ENCODE measurements at regions not wholly inside any gene's neighbourhood (a gene's known extent, or its start where the extent isn't known, plus 50 kb on each side); places are given as distances from the start of the nearest gene placed in this dataset.

- 91% methylated on average over 6 of the region's 6 CpGs for WGBS
Observed at GRCh38 chr1:113266788-113267187, 123.5 kb upstream of the MAGI3 start.

GRCh38 chr1:113269168-113269963 lies 120.9 kb upstream of the MAGI3 start:
- Histone ChIP-seq H3K36me3 (ENCODE audit: control insufficient read depth in 2 of 2, insufficient read depth in 2 of 2, low read length in 1 of 2) (no peaks in the 10 kb centered on the region), H3K4me3 (ENCODE audit: low read length in 2 of 2) (no peak overlapping the region), H3K9me3 (ENCODE audit: control insufficient read depth in 2 of 2, insufficient read depth in 1 of 2, low read length in 1 of 2) (no peaks in the 10 kb centered on the region), H3K27ac (ENCODE audit: low read depth in 1 of 2, low read length in 1 of 2) (no peak overlapping the region), H3K4me1 (ENCODE audit: control insufficient read depth in 2 of 2, insufficient read depth in 2 of 2, low read length in 2 of 2) (peaks cover 0 to 3% of the 10 kb centered on the region in 2 donors), H3K27me3 (ENCODE audit: control insufficient read depth in 2 of 2, insufficient read depth in 1 of 2, low read length in 1 of 2) (no peaks in the 10 kb centered on the region)
- no peak for DNase-seq (ENCODE audit: low read depth in 6 of 9, low spot score in 9 of 9)
- 63% methylated on average over 6 of the region's 6 CpGs for WGBS

More at GRCh38 chr1:113266788-113267187, 123.5 kb upstream of the MAGI3 start:
- Histone ChIP-seq H3K36me3 (ENCODE audit: control insufficient read depth in 2 of 2, insufficient read depth in 2 of 2, low read length in 1 of 2) (no peaks in the 10 kb centered on the region), H3K27me3 (ENCODE audit: control insufficient read depth in 2 of 2, insufficient read depth in 1 of 2, low read length in 1 of 2) (no peaks in the 10 kb centered on the region), H3K4me3 (ENCODE audit: low read length in 2 of 2) (no peak overlapping the region), H3K27ac (ENCODE audit: low read depth in 1 of 2, low read length in 1 of 2) (no peak overlapping the region), H3K4me1 (ENCODE audit: control insufficient read depth in 2 of 2, insufficient read depth in 2 of 2, low read length in 2 of 2) (peaks cover 0 to 3% of the 10 kb centered on the region in 2 donors), H3K9me3 (ENCODE audit: control insufficient read depth in 2 of 2, insufficient read depth in 1 of 2, low read length in 1 of 2) (no peaks in the 10 kb centered on the region)
- DNase-seq (ENCODE audit: low read depth in 6 of 9, low spot score in 9 of 9): no peak

GRCh38 chr1:113271039-113271438 lies 119.3 kb upstream of the MAGI3 start:
- Histone ChIP-seq H3K4me1 (ENCODE audit: control insufficient read depth in 2 of 2, insufficient read depth in 2 of 2, low read length in 2 of 2) (peaks cover 0 to 3% of the 10 kb centered on the region in 2 donors), H3K27ac (ENCODE audit: low read depth in 1 of 2, low read length in 1 of 2) (no peak overlapping the region), H3K27me3 (ENCODE audit: control insufficient read depth in 2 of 2, insufficient read depth in 1 of 2, low read length in 1 of 2) (no peaks in the 10 kb centered on the region), H3K9me3 (ENCODE audit: control insufficient read depth in 2 of 2, insufficient read depth in 1 of 2, low read length in 1 of 2) (no peaks in the 10 kb centered on the region), H3K4me3 (ENCODE audit: low read length in 2 of 2) (no peak overlapping the region), H3K36me3 (ENCODE audit: control insufficient read depth in 2 of 2, insufficient read depth in 2 of 2, low read length in 1 of 2) (no peaks in the 10 kb centered on the region)
- WGBS: 96% methylated on average over 4 of the region's 4 CpGs
- DNase-seq (ENCODE audit: low read depth in 6 of 9, low spot score in 9 of 9): no peak

GRCh38 chr1:113275083-113275482 lies 115.2 kb upstream of the MAGI3 start:
- Histone ChIP-seq H3K4me1 (ENCODE audit: control insufficient read depth in 2 of 2, insufficient read depth in 2 of 2, low read length in 2 of 2) (no peaks in the 10 kb centered on the region), H3K27ac (ENCODE audit: low read depth in 1 of 2, low read length in 1 of 2) (no peak overlapping the region), H3K4me3 (ENCODE audit: low read length in 2 of 2) (no peak overlapping the region), H3K9me3 (ENCODE audit: control insufficient read depth in 2 of 2, insufficient read depth in 1 of 2, low read length in 1 of 2) (no peaks in the 10 kb centered on the region), H3K36me3 (ENCODE audit: control insufficient read depth in 2 of 2, insufficient read depth in 2 of 2, low read length in 1 of 2) (no peaks in the 10 kb centered on the region), H3K27me3 (ENCODE audit: control insufficient read depth in 2 of 2, insufficient read depth in 1 of 2, low read length in 1 of 2) (no peaks in the 10 kb centered on the region)
- WGBS: 80% methylated on average over 1 of the region's 1 CpG
- DNase-seq (ENCODE audit: low read depth in 6 of 9, low spot score in 9 of 9): no peak

GRCh38 chr1:113275691-113276090 lies 114.6 kb upstream of the MAGI3 start:
- H3K27me3 ChIP-seq (ENCODE audit: control insufficient read depth in 2 of 2, insufficient read depth in 1 of 2, low read length in 1 of 2): no peaks in the 10 kb centered on the region
- H3K9me3 ChIP-seq (ENCODE audit: control insufficient read depth in 2 of 2, insufficient read depth in 1 of 2, low read length in 1 of 2): no peaks in the 10 kb centered on the region
- no peaks in the 10 kb centered on the region for H3K4me1 ChIP-seq (ENCODE audit: control insufficient read depth in 2 of 2, insufficient read depth in 2 of 2, low read length in 2 of 2)
- no peak for DNase-seq (ENCODE audit: low read depth in 6 of 9, low spot score in 9 of 9)
- H3K36me3 ChIP-seq (ENCODE audit: control insufficient read depth in 2 of 2, insufficient read depth in 2 of 2, low read length in 1 of 2): no peaks in the 10 kb centered on the region
- WGBS: 93% methylated on average over 2 of the region's 2 CpGs
- H3K4me3 ChIP-seq (ENCODE audit: low read length in 2 of 2): no peak overlapping the region
- no peak overlapping the region for H3K27ac ChIP-seq (ENCODE audit: low read depth in 1 of 2, low read length in 1 of 2)

GRCh38 chr1:113276507-113276906 lies 113.8 kb upstream of the MAGI3 start:
- WGBS: 97% methylated on average over 4 of the region's 4 CpGs
- H3K9me3 ChIP-seq (ENCODE audit: control insufficient read depth in 2 of 2, insufficient read depth in 1 of 2, low read length in 1 of 2): no peaks in the 10 kb centered on the region
- no peak overlapping the region for H3K27ac ChIP-seq (ENCODE audit: low read depth in 1 of 2, low read length in 1 of 2)
- H3K27me3 ChIP-seq (ENCODE audit: control insufficient read depth in 2 of 2, insufficient read depth in 1 of 2, low read length in 1 of 2): no peaks in the 10 kb centered on the region
- H3K36me3 ChIP-seq (ENCODE audit: control insufficient read depth in 2 of 2, insufficient read depth in 2 of 2, low read length in 1 of 2): no peaks in the 10 kb centered on the region
- DNase-seq (ENCODE audit: low read depth in 6 of 9, low spot score in 9 of 9): no peak
- H3K4me3 ChIP-seq (ENCODE audit: low read length in 2 of 2): no peak overlapping the region
- H3K4me1 ChIP-seq (ENCODE audit: control insufficient read depth in 2 of 2, insufficient read depth in 2 of 2, low read length in 2 of 2): no peaks in the 10 kb centered on the region

- no peak for DNase-seq (ENCODE audit: low read depth in 6 of 9, low spot score in 9 of 9)
Observed at GRCh38 chr1:113278371-113278770, 111.9 kb upstream of the MAGI3 start.

GRCh38 chr1:113278777-113279176 lies 111.5 kb upstream of the MAGI3 start:
- H3K36me3 ChIP-seq (ENCODE audit: control insufficient read depth in 2 of 2, insufficient read depth in 2 of 2, low read length in 1 of 2): no peaks in the 10 kb centered on the region
- no peaks in the 10 kb centered on the region for H3K9me3 ChIP-seq (ENCODE audit: control insufficient read depth in 2 of 2, insufficient read depth in 1 of 2, low read length in 1 of 2)
- no peak for DNase-seq (ENCODE audit: low read depth in 6 of 9, low spot score in 9 of 9)
- H3K4me3 ChIP-seq (ENCODE audit: low read length in 2 of 2): no peak overlapping the region
- H3K27me3 ChIP-seq (ENCODE audit: control insufficient read depth in 2 of 2, insufficient read depth in 1 of 2, low read length in 1 of 2): no peaks in the 10 kb centered on the region
- no peak overlapping the region for H3K27ac ChIP-seq (ENCODE audit: low read depth in 1 of 2, low read length in 1 of 2)
- no peaks in the 10 kb centered on the region for H3K4me1 ChIP-seq (ENCODE audit: control insufficient read depth in 2 of 2, insufficient read depth in 2 of 2, low read length in 2 of 2)
- 93% methylated on average over 5 of the region's 5 CpGs for WGBS

More at GRCh38 chr1:113278371-113278770, 111.9 kb upstream of the MAGI3 start:
- Histone ChIP-seq H3K4me3 (ENCODE audit: low read length in 2 of 2) (no peak overlapping the region), H3K27me3 (ENCODE audit: control insufficient read depth in 2 of 2, insufficient read depth in 1 of 2, low read length in 1 of 2) (no peaks in the 10 kb centered on the region), H3K27ac (ENCODE audit: low read depth in 1 of 2, low read length in 1 of 2) (no peak overlapping the region), H3K4me1 (ENCODE audit: control insufficient read depth in 2 of 2, insufficient read depth in 2 of 2, low read length in 2 of 2) (no peaks in the 10 kb centered on the region), H3K9me3 (ENCODE audit: control insufficient read depth in 2 of 2, insufficient read depth in 1 of 2, low read length in 1 of 2) (no peaks in the 10 kb centered on the region), H3K36me3 (ENCODE audit: control insufficient read depth in 2 of 2, insufficient read depth in 2 of 2, low read length in 1 of 2) (no peaks in the 10 kb centered on the region)
- 94% methylated on average over 1 of the region's 1 CpG for WGBS

- no peak for DNase-seq (ENCODE audit: low read depth in 6 of 9, low spot score in 9 of 9)
- no peaks in the 10 kb centered on the region for H3K9me3 ChIP-seq (ENCODE audit: control insufficient read depth in 2 of 2, insufficient read depth in 1 of 2, low read length in 1 of 2)
- H3K27me3 ChIP-seq (ENCODE audit: control insufficient read depth in 2 of 2, insufficient read depth in 1 of 2, low read length in 1 of 2): no peaks in the 10 kb centered on the region
- no peaks in the 10 kb centered on the region for H3K4me1 ChIP-seq (ENCODE audit: control insufficient read depth in 2 of 2, insufficient read depth in 2 of 2, low read length in 2 of 2)
- 95% methylated on average over 3 of the region's 3 CpGs for WGBS
- H3K36me3 ChIP-seq (ENCODE audit: control insufficient read depth in 2 of 2, insufficient read depth in 2 of 2, low read length in 1 of 2): no peaks in the 10 kb centered on the region
- H3K4me3 ChIP-seq (ENCODE audit: low read length in 2 of 2): no peak overlapping the region
- H3K27ac ChIP-seq (ENCODE audit: low read depth in 1 of 2, low read length in 1 of 2): no peak overlapping the region
Observed at GRCh38 chr1:113279776-113280391, 110.4 kb upstream of the MAGI3 start.
